HCT116 (cell line): ENCODE measurements at regions not wholly inside any gene's neighbourhood (a gene's known extent, or its start where the extent isn't known, plus 50 kb on each side); places are given as distances from the start of the nearest gene placed in this dataset.

Source experiments
- ATAC-seq: fragments of 200-7000 bp; cut with Tn5 transposase; 2 replicates; pipeline ENCODE4 v1.9.1; 2020; ENCODE audit warnings: mild to moderate bottlenecking, moderate library complexity
- BruUV-seq: library from RNA; stranded (reverse); fragments of 400-500 nt; replicated peaks from 2 replicates; lab custom pipeline; 2021; lab: Mats Ljungman, UMichigan
- CTCF ChIA-PET: fragments of 300-600 bp; sonication (Branson Sonifier 250); formaldehyde crosslinking; loops from one replicate; lab custom pipeline; 2021; ENCODE audit warnings: antibody characterized with exemption; lab: Charles Lee
- POLR2A ChIA-PET: fragments of 300-600, 350-600 bp; sonication (Branson Sonifier 250); formaldehyde crosslinking; loops from one replicate; lab custom pipeline; 2021; ENCODE audit warnings: antibody characterized with exemption; lab: Charles Lee
- RAD21 ChIA-PET, 2 experiments: fragments of 300-600 bp; sonication (Branson Sonifier 250); formaldehyde crosslinking; loops; one replicate each; lab custom pipeline; 2023; ENCODE audit warnings: low total read pairs in 2 of 2; ENCODE audit not compliant: uncharacterized antibody in 2 of 2, unreplicated experiment in 2 of 2, low non-redundant PET in 1 of 2; lab: Charles Lee
- DNase-seq: peaks from one replicate; pipeline ENCODE4 v3.0.0-alpha.2; 2010; ENCODE audit warnings: low read depth, low spot score
- H2AFZ ChIP-seq: fragments of 200-600 bp; shearing (Covaris generic), sonication (generic); 2 replicates; pipeline ENCODE4 v1.6.1; 2017; ENCODE audit warnings: low read depth, mixed run types, mixed read lengths, antibody characterized with exemption, low read length; ENCODE audit not compliant: poor library complexity, severe bottlenecking
- H3K27ac ChIP-seq: 2 replicates; pipeline ENCODE4 v1.5.1; 2012; ENCODE audit warnings: low read depth, low read length
- H3K27me3 ChIP-seq: fragments of 200-600 bp; sonication (generic); 2 replicates; pipeline ENCODE4 v1.6.1; 2016; ENCODE audit warnings: mixed run types, low read length, mixed read lengths; ENCODE audit not compliant: insufficient read depth
- H3K36me3 ChIP-seq, 2 experiments: fragments of 200-500 bp in 1 of 2; fragments of 200-600 bp in 1 of 2; sonication (Bioruptor generic) in 1 of 2; sonication (generic) in 1 of 2; 2 replicates each; pipeline versions ENCODE4 v1.5.1 to v1.6.1; 2014 to 2016; ENCODE audit warnings: low read length in 2 of 2, inconsistent platforms in 1 of 2, mixed read lengths in 1 of 2, mixed run types in 1 of 2; ENCODE audit not compliant: insufficient read depth in 2 of 2, control insufficient read depth in 1 of 2
- H3K4me1 ChIP-seq, 2 experiments: fragments of 200-600 bp in 1 of 2; sonication (generic) in 1 of 2; 2 replicates each; pipeline versions ENCODE4 v1.5.1 to v1.6.1; 2012 to 2017; ENCODE audit warnings: low read length in 2 of 2, inconsistent platforms in 1 of 2, mild to moderate bottlenecking in 1 of 2, mixed read lengths in 1 of 2, mixed run types in 1 of 2, moderate library complexity in 1 of 2; ENCODE audit not compliant: insufficient read depth in 2 of 2, control insufficient read depth in 1 of 2
- H3K4me2 ChIP-seq: fragments of 200-600 bp; sonication (generic); 2 replicates; pipeline ENCODE4 v1.6.1; 2017; ENCODE audit warnings: mixed run types, low read length, mixed read lengths
- H3K4me3 ChIP-seq, 2 experiments: fragments of 200-600 bp in 1 of 2; sonication (generic) in 1 of 2; replicated peaks in 1 of 2; 2 replicates each; pipeline ENCODE4 v1.5.1; 2011 to 2016; ENCODE audit warnings: low read length in 2 of 2, control low read depth in 1 of 2, low read depth in 1 of 2, mild to moderate bottlenecking in 1 of 2, mixed read lengths in 1 of 2, mixed run types in 1 of 2
- H3K79me2 ChIP-seq: fragments of 200-600 bp; sonication (generic); 2 replicates; pipeline ENCODE4 v1.6.1; 2017; ENCODE audit warnings: mild to moderate bottlenecking, mixed run types, low read length, moderate library complexity, mixed read lengths; ENCODE audit not compliant: insufficient read depth
- H3K9ac ChIP-seq: fragments of 200-600 bp; sonication (generic); 2 replicates; pipeline ENCODE4 v1.6.1; 2016; ENCODE audit warnings: low read length, mixed read lengths
- H3K9me2 ChIP-seq: fragments of 200-600 bp; sonication (generic), shearing (Covaris generic); 2 replicates; pipeline ENCODE4 v1.6.1; 2017; ENCODE audit warnings: mixed run types, mild to moderate bottlenecking, moderate library complexity; ENCODE audit not compliant: insufficient read depth
- H3K9me3 ChIP-seq, 2 experiments: fragments of 200-500 bp in 1 of 2; fragments of 200-600 bp in 1 of 2; sonication (Bioruptor generic) in 1 of 2; sonication (generic) in 1 of 2; 2 replicates each; pipeline ENCODE4 v1.6.1; 2014 to 2017; ENCODE audit warnings: low read length in 2 of 2, mixed read lengths in 2 of 2, inconsistent platforms in 1 of 2, low read depth in 1 of 2, mild to moderate bottlenecking in 1 of 2, mixed run types in 1 of 2, moderate library complexity in 1 of 2; ENCODE audit not compliant: control insufficient read depth in 1 of 2, insufficient read depth in 1 of 2
- H4K20me1 ChIP-seq: fragments of 200-600 bp; sonication (generic), shearing (Covaris generic); 2 replicates; pipeline ENCODE4 v1.6.1; 2017; ENCODE audit warnings: mixed run types, mild to moderate bottlenecking, moderate library complexity; ENCODE audit not compliant: insufficient read depth
- CEBPB ChIP-seq: IDR thresholded peaks from 2 replicates; pipeline ENCODE4 v1.6.1; 2012; ENCODE audit warnings: low read depth
- EGR1 ChIP-seq: IDR thresholded peaks from 2 replicates; pipeline ENCODE4 v1.6.1; 2012; ENCODE audit warnings: low read depth
- MAX ChIP-seq: IDR thresholded peaks from 2 replicates; pipeline ENCODE4 v1.6.1; 2012
- POLR2A ChIP-seq: IDR thresholded peaks from 2 replicates; pipeline ENCODE4 v1.7.0; 2011; ENCODE audit warnings: borderline replicate concordance; ENCODE audit not compliant: insufficient read depth, insufficient read length; ENCODE audit errors: extremely low read depth
- POLR2AphosphoS5 ChIP-seq: IDR thresholded peaks from 2 replicates; pipeline ENCODE4 v1.6.1; 2011; ENCODE audit warnings: mild to moderate bottlenecking, low read depth, low read length, moderate library complexity
- RAD21 ChIP-seq: IDR thresholded peaks from 2 replicates; pipeline ENCODE4 v1.6.1; 2012; ENCODE audit warnings: low read depth, mild to moderate bottlenecking
- REST ChIP-seq: IDR thresholded peaks from 2 replicates; pipeline ENCODE4 v1.6.1; 2012; ENCODE audit warnings: low read depth
- SIN3A ChIP-seq: IDR thresholded peaks from 2 replicates; pipeline ENCODE4 v1.6.1; 2012; ENCODE audit warnings: low read depth
- SP1 ChIP-seq: IDR thresholded peaks from 2 replicates; pipeline ENCODE4 v1.6.1; 2012; ENCODE audit warnings: low read depth
- SRF ChIP-seq: IDR thresholded peaks from 2 replicates; pipeline ENCODE4 v1.6.1; 2012; ENCODE audit warnings: low read depth
- TCF7L2 ChIP-seq: IDR thresholded peaks from 2 replicates; pipeline ENCODE4 v1.7.0; 2011; ENCODE audit warnings: borderline replicate concordance, inconsistent platforms; ENCODE audit not compliant: insufficient read depth, insufficient read length; ENCODE audit errors: extremely low read depth
- ZBTB33 ChIP-seq: IDR thresholded peaks from 2 replicates; pipeline ENCODE4 v1.6.1; 2011; ENCODE audit warnings: mild to moderate bottlenecking, low read length, moderate library complexity; ENCODE audit not compliant: insufficient replicate concordance; ENCODE audit errors: extremely low read depth
- ZNF274 ChIP-seq: fragments of 200-500 bp; sonication (Bioruptor generic); IDR thresholded peaks from 2 replicates; pipeline ENCODE4 v1.6.1; 2014; ENCODE audit warnings: mild to moderate bottlenecking, low read depth, low read length, inconsistent platforms
- intact Hi-C: fragments of 100-400 bp; cut with micrococcal nuclease; formaldehyde crosslinking; loops from 2 replicates; pipeline ENCODE4 v1.10.0; 2022

GRCh38 chr5:142378737-142379634 lies 54.2 kb upstream of the SPRY4 start:
- intact Hi-C loops, result no loop called here
- Histone ChIP-seq H2AFZ (no peak overlapping the region), H4K20me1 (no peaks in the 10 kb centered on the region), H3K9me3 (no peaks in the 10 kb centered on the region)
- BruUV-seq, result TSS peak; percentile 28
- POLR2A ChIA-PET, result interaction anchor here (0.6 kb wide), 1 partner anchor 72 kb away, joined by 4 read pairs; no protein-coding TSS in a partner anchor
- TF ChIP-seq SIN3A (no peak), SRF (no peak), CEBPB (no peak), EGR1 (no peak)
- TF ChIP-seq, all 23 proteins: peak for 0
- no peak overlapping the region for H3K9ac ChIP-seq
- no peaks in the 10 kb centered on the region for H3K27me3 ChIP-seq
- ATAC-seq (no peak), DNase-seq (no peak)
- no peak overlapping the region for H3K4me2 ChIP-seq
- peaks cover 1 to 6% of the 10 kb centered on the region in 2 experiments; a peak in 3 of 4 replicates for H3K4me1 ChIP-seq
- no peaks in the 10 kb centered on the region for H3K9me2 ChIP-seq
- no peaks in the 10 kb centered on the region for H3K79me2 ChIP-seq
- ChIA-PET RAD21 (no interaction called here), CTCF (no interaction called here)
- H3K27ac ChIP-seq, result no peak overlapping the region
- no peaks in the 10 kb centered on the region for H3K36me3 ChIP-seq
- H3K4me3 ChIP-seq, result no peak overlapping the region

- ChIA-PET POLR2A (no interaction called here), RAD21 (no interaction called here), CTCF (no interaction called here)
- no peak overlapping the region for H3K4me2 ChIP-seq
- H3K9me3 ChIP-seq, result no peaks in the 10 kb centered on the region
- no peak overlapping the region for H3K9ac ChIP-seq
- ATAC-seq, result no peak
- no peaks in the 10 kb centered on the region for H3K27me3 ChIP-seq
- H3K36me3 ChIP-seq, result no peaks in the 10 kb centered on the region
- intact Hi-C loops, result no loop called here
- TF ChIP-seq SP1 (no peak), ZBTB33 (no peak), EGR1 (no peak), REST (no peak), RAD21 (no peak), POLR2AphosphoS5 (no peak), TCF7L2 (no peak), ZNF274 (no peak), MAX (no peak), POLR2A (no peak), CEBPB (no peak)
- TF ChIP-seq, all 23 proteins: peak for 0
- Histone ChIP-seq H3K27ac (no peak overlapping the region), H4K20me1 (no peaks in the 10 kb centered on the region), H2AFZ (no peak overlapping the region), H3K9me2 (no peaks in the 10 kb centered on the region), H3K4me3 (no peak overlapping the region), H3K4me1 (peaks cover 0 to under 1% of the 10 kb centered on the region in 2 experiments; a peak in 1 of 4 replicates), H3K79me2 (no peaks in the 10 kb centered on the region)
- BruUV-seq, result no TSS peak
- DNase-seq, result no peak
Measured at GRCh38 chr5:142375944-142376411, 51.2 kb upstream of the SPRY4 start.
